GM06990 (cell line): ENCODE measurements at regions not wholly inside any gene's neighbourhood (a gene's known extent, or its start where the extent isn't known, plus 50 kb on each side); places are given as distances from the start of the nearest gene placed in this dataset.
"Not testable (repeated sequence)": the region's sequence is repeated elsewhere in the genome, so short reads cannot be mapped to it uniquely, and the experiment has no call there.

Experiments
- DNase-seq: peaks from one replicate; pipeline ENCODE4 v3.0.0-alpha.2; 2011; ENCODE audit not compliant: insufficient read length; ENCODE audit errors: extremely low read depth
- H3K27me3 ChIP-seq: replicated peaks from 2 replicates; pipeline ENCODE4 v1.6.0; 2011; ENCODE audit warnings: low read length; ENCODE audit not compliant: control insufficient read depth, insufficient read depth
- H3K36me3 ChIP-seq: 2 replicates; pipeline ENCODE4 v1.5.1; 2011; ENCODE audit warnings: low read length; ENCODE audit not compliant: control insufficient read depth, insufficient read depth
- H3K4me3 ChIP-seq: replicated peaks from 2 replicates; pipeline ENCODE4 v1.5.1; 2011; ENCODE audit warnings: low read depth, mild to moderate bottlenecking, control low read depth, low read length
- TF ChIP-seq, protein P1 (sequence below): IDR thresholded peaks from 2 replicates; pipeline ENCODE4 v1.5.1; 2011; ENCODE audit warnings: low read length, control low read depth, mild to moderate bottlenecking, inconsistent platforms; ENCODE audit not compliant: insufficient read depth, poor library complexity, severe bottlenecking

DNA sequence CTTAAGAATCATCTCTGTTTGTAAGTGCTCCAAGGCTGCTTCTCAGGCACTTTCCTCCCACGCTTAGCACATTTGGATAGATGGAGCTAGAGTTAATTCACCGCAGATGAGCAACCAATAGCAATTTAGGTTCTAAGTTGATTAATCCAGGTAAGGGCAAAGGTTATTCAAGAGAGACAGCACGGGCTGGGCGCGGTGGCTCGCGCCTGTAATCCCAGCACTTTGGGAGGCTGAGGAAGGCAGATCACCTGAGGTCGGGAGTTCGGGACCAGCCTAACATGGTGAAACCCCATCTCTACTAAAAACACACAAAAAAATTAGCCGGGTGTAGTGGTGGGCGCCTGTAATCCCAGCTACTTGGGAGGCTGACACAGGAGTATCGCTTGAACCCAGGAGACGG lies 54.5 kb upstream of the UNC13C start:
- not testable (repeated sequence) for DNase-seq, H3K4me3 ChIP-seq, H3K27me3 ChIP-seq, H3K36me3 ChIP-seq

DNA sequence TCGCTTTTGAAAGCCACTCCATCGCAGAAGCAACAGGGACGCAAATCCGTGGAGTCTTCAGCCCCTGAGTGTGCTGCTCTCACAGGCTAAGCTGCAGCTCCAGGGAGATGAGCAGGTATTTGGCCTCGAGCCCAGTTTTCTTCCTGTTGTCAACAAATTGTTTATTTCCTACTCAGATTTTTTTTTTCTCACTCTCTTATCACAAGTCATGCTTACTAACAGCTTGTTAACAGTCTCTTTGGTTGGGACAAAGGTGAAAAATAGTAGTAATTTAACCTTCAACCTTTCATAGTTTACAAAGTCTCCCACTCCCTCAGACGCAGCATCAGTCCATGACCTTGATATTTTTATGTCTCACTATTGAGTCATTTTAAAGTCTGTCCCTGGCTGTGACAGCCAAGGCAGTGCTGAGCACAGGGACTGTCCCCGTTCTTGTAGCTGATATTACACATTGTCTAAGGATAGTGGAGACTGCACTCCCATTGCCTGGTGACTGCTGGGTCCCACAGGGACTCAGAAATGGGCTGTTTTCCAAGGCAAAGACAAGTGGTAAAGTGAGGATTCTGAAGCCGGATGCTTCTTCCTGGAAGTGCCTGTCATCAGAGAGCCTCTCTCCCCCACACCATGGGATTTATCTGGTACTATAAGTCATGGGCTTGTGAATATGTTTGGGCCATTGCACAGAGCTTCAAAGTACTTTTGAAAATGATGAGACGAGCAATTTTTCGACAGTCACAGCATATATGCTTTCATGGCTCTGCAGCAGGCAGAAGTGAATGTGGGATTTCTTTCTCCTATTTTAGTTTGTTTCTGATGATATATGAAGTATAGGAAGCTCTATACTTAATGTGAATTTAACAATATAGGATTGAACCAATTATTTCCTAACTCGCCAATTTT lies 59.8 kb upstream of the UNC13C start:
- Histone ChIP-seq H3K36me3 (no peaks in the 10 kb centered on the region), H3K27me3 (no peaks in the 10 kb centered on the region), H3K4me3 (no peak overlapping the region)
- TF ChIP-seq, protein P1, sequence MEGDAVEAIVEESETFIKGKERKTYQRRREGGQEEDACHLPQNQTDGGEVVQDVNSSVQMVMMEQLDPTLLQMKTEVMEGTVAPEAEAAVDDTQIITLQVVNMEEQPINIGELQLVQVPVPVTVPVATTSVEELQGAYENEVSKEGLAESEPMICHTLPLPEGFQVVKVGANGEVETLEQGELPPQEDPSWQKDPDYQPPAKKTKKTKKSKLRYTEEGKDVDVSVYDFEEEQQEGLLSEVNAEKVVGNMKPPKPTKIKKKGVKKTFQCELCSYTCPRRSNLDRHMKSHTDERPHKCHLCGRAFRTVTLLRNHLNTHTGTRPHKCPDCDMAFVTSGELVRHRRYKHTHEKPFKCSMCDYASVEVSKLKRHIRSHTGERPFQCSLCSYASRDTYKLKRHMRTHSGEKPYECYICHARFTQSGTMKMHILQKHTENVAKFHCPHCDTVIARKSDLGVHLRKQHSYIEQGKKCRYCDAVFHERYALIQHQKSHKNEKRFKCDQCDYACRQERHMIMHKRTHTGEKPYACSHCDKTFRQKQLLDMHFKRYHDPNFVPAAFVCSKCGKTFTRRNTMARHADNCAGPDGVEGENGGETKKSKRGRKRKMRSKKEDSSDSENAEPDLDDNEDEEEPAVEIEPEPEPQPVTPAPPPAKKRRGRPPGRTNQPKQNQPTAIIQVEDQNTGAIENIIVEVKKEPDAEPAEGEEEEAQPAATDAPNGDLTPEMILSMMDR, result no peak
- no peak for DNase-seq

DNA sequence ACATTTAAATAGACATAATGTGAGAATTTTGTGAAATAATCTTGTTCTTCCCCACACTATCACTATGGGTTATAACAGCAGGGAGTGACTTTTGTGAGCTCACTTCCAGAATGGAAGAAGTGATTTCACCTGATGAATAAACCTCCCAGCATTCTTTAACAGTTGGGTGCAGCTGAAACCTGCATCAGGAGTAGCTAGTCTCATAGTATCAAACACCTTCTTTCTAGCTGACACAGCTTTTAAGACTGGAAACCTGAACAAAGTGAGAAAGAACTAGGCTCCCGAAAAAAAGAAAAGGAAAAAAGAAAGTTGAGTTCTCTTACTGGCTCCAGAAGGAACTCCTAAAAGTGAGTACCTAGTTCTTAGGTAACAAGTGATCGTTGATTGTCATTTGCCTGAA lies 61.1 kb upstream of the UNC13C start:
- TF ChIP-seq, protein P1, result no peak
- no peaks in the 10 kb centered on the region for H3K36me3 ChIP-seq
- DNase-seq, result no peak
- no peak overlapping the region for H3K4me3 ChIP-seq
- H3K27me3 ChIP-seq, result no peaks in the 10 kb centered on the region

DNA sequence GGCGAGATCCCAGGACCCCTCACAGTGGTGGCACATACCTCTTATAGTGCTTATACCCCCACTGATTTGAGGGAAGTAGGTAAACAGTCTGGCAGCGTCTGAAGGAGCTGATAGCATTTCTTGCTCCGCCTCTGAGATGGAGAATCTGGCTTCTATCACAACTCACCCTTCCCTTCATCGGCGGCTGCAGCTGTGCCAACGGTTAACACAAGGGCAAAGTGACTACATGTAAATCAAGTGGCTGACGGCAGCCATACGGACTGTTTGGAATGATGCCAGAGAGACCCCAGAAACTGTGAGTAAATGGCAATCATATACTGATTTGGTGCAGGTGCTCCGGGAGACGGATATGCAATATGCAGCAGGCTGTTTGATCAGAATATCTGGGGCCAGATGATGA lies 66.8 kb upstream of the UNC13C start:
- TF ChIP-seq, protein P1, result no peak
- no peaks in the 10 kb centered on the region for H3K36me3 ChIP-seq
- no peak overlapping the region for H3K4me3 ChIP-seq
- no peaks in the 10 kb centered on the region for H3K27me3 ChIP-seq
- DNase-seq, result no peak

DNA sequence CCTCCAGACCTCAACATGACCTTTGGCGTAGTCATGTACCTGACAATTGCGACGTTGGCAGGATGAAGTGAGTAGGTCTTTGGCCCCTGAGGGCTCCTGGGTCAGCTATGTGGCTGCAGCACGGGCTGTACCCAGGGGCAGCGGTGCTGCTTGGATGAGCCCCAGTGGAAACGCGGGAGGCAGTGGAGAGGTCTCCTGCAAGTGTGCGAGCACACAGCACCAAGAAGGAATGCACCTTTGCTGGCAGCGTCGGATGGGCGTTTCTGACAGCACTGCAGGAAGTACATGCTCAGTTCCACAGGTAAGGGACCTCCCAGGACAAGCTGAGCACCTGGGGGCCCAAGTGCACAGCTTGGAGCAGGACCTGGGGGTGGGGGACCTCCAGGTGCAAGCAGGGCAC lies 67.4 kb upstream of the UNC13C start:
- no peak overlapping the region for H3K4me3 ChIP-seq
- TF ChIP-seq, protein P1, result no peak
- no peak for DNase-seq
- H3K27me3 ChIP-seq, result no peaks in the 10 kb centered on the region
- H3K36me3 ChIP-seq, result no peaks in the 10 kb centered on the region

DNA sequence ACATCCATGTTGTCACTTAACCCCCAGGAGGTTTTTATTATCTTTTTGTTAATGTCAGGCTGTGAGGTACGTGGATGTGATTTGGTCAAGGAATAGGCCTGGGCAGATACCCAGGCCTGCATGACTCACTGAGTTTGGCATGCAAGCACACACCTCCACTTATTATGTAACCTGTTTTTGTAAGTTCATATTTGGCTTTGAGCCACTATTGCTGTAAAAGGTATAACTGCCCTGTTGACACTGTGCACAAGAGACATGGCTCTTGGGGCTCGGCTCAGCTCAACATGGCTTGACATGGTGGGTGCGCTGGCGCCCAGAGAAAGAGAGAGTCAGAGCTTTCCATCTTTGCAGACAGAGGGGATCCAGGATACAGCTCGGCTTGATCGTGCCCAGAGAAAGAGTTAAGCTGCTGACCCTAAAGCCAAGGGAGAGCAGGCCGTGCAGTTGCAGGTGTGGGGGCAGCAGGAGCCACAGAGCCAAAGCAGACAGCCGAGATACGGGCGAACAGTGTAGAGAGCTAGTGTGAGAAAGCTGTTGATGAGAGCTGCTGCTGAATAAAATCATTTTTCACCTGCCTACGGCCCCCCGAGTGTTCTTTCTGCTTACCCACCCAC lies 67.9 kb upstream of the UNC13C start:
- TF ChIP-seq, protein P1, result no peak
- Histone ChIP-seq H3K4me3 (no peak overlapping the region), H3K27me3 (no peaks in the 10 kb centered on the region), H3K36me3 (no peaks in the 10 kb centered on the region)
- no peak for DNase-seq
